Urothelium cell line (cell line): ENCODE measurements at regions not wholly inside any gene's neighbourhood (a gene's known extent, or its start where the extent isn't known, plus 50 kb on each side); places are given as distances from the start of the nearest gene placed in this dataset.
"Not testable (repeated sequence)": the region's sequence is repeated elsewhere in the genome, so short reads cannot be mapped to it uniquely, and the experiment has no call there.

Experiments used
- DNase-seq: peaks from one replicate; pipeline ENCODE4 v3.0.0; 2011; ENCODE audit warnings: low spot score, mixed read lengths
- FAIRE-seq: peaks from 2 replicates; lab custom pipeline; 2011; peaks lifted over from hg19 to GRCh38; lab: Jason Lieb, UNC

GRCh38 chr2:66243809-66244208, 191.1 kb upstream of the MEIS1 start:
- not testable (repeated sequence) for FAIRE-seq

GRCh38 chr2:66242888-66243287, 192.0 kb upstream of the MEIS1 start:
- FAIRE-seq, DNase-seq: not testable (repeated sequence)

More at GRCh38 chr2:66243809-66244208, 191.1 kb upstream of the MEIS1 start:
- not testable (repeated sequence) for DNase-seq

GRCh38 chr2:66242099-66242789, 192.7 kb upstream of the MEIS1 start:
- no peak for FAIRE-seq
- DNase-seq = no peak

GRCh38 chr2:66240286-66240685, 194.6 kb upstream of the MEIS1 start:
- DNase-seq = no peak
- FAIRE-seq = peak; percentile 13

- DNase-seq (no peak), FAIRE-seq (no peak)
Measured at GRCh38 chr2:66239655-66240054, 195.3 kb upstream of the MEIS1 start.

GRCh38 chr2:66237803-66238379, 197.0 kb upstream of the MEIS1 start:
- FAIRE-seq = no peak

GRCh38 chr2:66236816-66237802, 197.8 kb upstream of the MEIS1 start:
- FAIRE-seq (no peak), DNase-seq (no peak)

More at GRCh38 chr2:66237803-66238379, 197.0 kb upstream of the MEIS1 start:
- no peak for DNase-seq

GRCh38 chr2:66236067-66236685, 198.7 kb upstream of the MEIS1 start:
- no peak for DNase-seq
- FAIRE-seq = no peak

- DNase-seq (no peak), FAIRE-seq (no peak)
Measured at GRCh38 chr2:66235428-66235827, 199.5 kb upstream of the MEIS1 start.

- DNase-seq (no peak), FAIRE-seq (no peak)
Measured at GRCh38 chr2:66233981-66234380, 200.9 kb upstream of the MEIS1 start.

- FAIRE-seq = no peak
- DNase-seq = no peak
Measured at GRCh38 chr2:66228128-66228547, 206.8 kb upstream of the MEIS1 start.

- DNase-seq (no peak), FAIRE-seq (no peak)
Measured at GRCh38 chr2:66217039-66217585, 217.8 kb upstream of the MEIS1 start.

- no peak for DNase-seq
- no peak for FAIRE-seq
Measured at GRCh38 chr2:66212749-66213148, 222.2 kb upstream of the MEIS1 start.

GRCh38 chr2:66202586-66202985, 232.3 kb upstream of the MEIS1 start:
- FAIRE-seq = no peak
- DNase-seq = no peak

- FAIRE-seq (no peak), DNase-seq (no peak)
Measured at GRCh38 chr2:66201242-66201641, 233.7 kb upstream of the MEIS1 start.

GRCh38 chr2:66198873-66199272, 236.1 kb upstream of the MEIS1 start:
- FAIRE-seq (no peak), DNase-seq (no peak)

GRCh38 chr2:66192888-66193287, 242.0 kb upstream of the MEIS1 start:
- FAIRE-seq = peak; percentile 67

GRCh38 chr2:66191311-66191710, 243.6 kb upstream of the MEIS1 start:
- FAIRE-seq (no peak), DNase-seq (no peak)

More at GRCh38 chr2:66192888-66193287, 242.0 kb upstream of the MEIS1 start:
- no peak for DNase-seq

GRCh38 chr2:66189553-66189952, 245.4 kb upstream of the MEIS1 start:
- DNase-seq = no peak
- no peak for FAIRE-seq

- DNase-seq (no peak), FAIRE-seq (no peak)
Measured at GRCh38 chr2:66186537-66186936, 248.4 kb upstream of the MEIS1 start.
